ENCODE measurements at regions not wholly inside any gene's neighbourhood (a gene's known extent, or its start where the extent isn't known, plus 50 kb on each side); places are given as distances from the start of the nearest gene placed in this dataset.

DNA sequence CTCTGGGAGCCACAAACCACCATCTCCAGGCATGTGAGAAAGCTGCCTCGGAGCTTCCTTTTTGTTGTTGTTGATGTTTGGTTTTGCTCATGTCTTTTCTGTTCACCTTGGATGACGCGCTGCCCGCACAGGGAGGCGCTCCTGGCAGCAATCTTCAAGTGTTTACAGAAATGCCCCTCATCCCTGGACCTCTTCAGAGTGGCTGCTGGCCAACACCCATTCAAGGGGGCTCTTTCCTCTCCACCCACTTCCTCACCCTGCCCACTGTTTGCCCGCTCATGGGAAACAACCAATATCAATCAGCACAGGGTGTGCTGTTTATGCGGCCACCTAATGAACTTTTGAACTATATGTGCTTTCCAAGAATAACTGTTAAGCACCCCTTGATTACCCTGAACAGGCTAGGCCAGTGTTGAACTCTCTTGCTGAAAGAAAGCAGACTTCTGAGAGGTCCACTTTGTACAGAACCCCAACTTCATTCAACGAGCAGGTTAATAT is 355.1 kb upstream of the CLNK start:
- no peak for TF ChIP-seq POLR2A (IDR thresholded peaks at IDR 0.05)
- TF ChIP-seq, protein P1, sequence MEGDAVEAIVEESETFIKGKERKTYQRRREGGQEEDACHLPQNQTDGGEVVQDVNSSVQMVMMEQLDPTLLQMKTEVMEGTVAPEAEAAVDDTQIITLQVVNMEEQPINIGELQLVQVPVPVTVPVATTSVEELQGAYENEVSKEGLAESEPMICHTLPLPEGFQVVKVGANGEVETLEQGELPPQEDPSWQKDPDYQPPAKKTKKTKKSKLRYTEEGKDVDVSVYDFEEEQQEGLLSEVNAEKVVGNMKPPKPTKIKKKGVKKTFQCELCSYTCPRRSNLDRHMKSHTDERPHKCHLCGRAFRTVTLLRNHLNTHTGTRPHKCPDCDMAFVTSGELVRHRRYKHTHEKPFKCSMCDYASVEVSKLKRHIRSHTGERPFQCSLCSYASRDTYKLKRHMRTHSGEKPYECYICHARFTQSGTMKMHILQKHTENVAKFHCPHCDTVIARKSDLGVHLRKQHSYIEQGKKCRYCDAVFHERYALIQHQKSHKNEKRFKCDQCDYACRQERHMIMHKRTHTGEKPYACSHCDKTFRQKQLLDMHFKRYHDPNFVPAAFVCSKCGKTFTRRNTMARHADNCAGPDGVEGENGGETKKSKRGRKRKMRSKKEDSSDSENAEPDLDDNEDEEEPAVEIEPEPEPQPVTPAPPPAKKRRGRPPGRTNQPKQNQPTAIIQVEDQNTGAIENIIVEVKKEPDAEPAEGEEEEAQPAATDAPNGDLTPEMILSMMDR (IDR thresholded peaks at IDR 0.05) = no peak
- Histone ChIP-seq H3K4me1 (no peaks in the 10 kb centered on the region), H3K4me3 (no peak overlapping the region), H3K27ac (no peak overlapping the region), H3K27me3 (no peaks in the 10 kb centered on the region), H3K36me3 (replicated peaks in 1 of 2; ENCODE audit: insufficient read depth in 1 of 2, low read depth in 2 of 2) (no peaks in the 10 kb centered on the region), H3K9me3 (no peaks in the 10 kb centered on the region)
- intact Hi-C loops (cut with DNase I) = no loop called here
- DNase-seq = no peak
- ATAC-seq = no peak
- 65 to 66% methylated on average over 8 of the region's 8 CpGs for WGBS, 2 donors

DNA sequence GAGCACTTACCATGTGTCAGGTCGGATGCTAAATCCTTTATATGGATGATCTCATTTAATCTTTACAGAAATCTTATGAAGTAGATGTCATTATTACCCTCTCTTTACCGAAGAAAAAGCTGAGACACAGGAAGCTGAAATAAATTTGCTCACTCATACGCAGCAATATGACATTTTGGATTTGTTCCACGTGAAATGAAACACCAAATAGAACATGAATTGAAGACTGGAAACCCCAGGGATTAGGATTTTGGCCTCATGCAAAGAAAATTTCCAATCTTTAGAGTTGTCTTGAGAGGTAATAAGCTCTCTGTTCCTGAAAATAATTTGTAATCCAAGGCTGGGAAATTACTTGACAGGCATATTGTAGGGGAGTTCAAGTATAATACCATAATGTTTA is 354.4 kb upstream of the CLNK start:
- TF ChIP-seq, protein P1 (IDR thresholded peaks at IDR 0.05) = no peak
- no peak for TF ChIP-seq POLR2A (IDR thresholded peaks at IDR 0.05)

DNA sequence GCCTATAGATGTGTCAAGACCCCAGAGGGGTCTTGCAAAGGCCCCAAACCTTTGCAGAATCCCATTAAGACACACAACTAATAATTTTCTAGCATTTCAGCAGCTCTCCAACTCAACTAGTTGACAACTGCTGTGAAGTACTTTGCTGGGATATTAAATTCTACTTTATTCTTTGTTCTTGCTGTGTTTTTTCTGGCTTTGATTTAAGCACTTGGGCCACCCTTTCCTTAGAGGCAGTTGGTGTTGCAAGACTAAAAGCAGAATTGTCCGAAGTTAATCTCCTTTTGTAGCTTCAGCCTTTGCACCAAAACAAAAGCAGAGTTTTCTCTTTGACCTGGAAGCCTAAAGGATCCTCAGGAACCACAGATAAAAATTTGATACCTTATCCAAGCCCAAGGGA is 353.1 kb upstream of the CLNK start:
- DNase-seq (no peak), ATAC-seq (no peak)
- no peak overlapping the region for H3K4me3 ChIP-seq
- whole genome bisulfite sequencing, 2 donors = 46 to 50% methylated on average over 1 of the region's 1 CpG
- intact Hi-C loops (cut with DNase I) = no loop called here
- no peak overlapping the region for H3K27ac ChIP-seq
- no peaks in the 10 kb centered on the region for H3K36me3 ChIP-seq (replicated peaks in 1 of 2; ENCODE audit: insufficient read depth in 1 of 2, low read depth in 2 of 2)
- H3K27me3 ChIP-seq = no peaks in the 10 kb centered on the region
- H3K4me1 ChIP-seq = no peaks in the 10 kb centered on the region
- TF ChIP-seq, protein P1 (IDR thresholded peaks at IDR 0.05) = no peak
- no peak for TF ChIP-seq POLR2A (IDR thresholded peaks at IDR 0.05)
- no peaks in the 10 kb centered on the region for H3K9me3 ChIP-seq

More for the DNA sequence above, 354.4 kb upstream of the CLNK start:
- ATAC-seq = no peak
- 44 to 60% methylated on average over 4 of the region's 4 CpGs for WGBS, 2 donors
- no peak for DNase-seq
- H3K36me3 ChIP-seq (replicated peaks in 1 of 2; ENCODE audit: insufficient read depth in 1 of 2, low read depth in 2 of 2) = no peaks in the 10 kb centered on the region
- no peak overlapping the region for H3K4me3 ChIP-seq
- intact Hi-C loops (cut with DNase I) = no loop called here
- no peaks in the 10 kb centered on the region for H3K4me1 ChIP-seq
- H3K27ac ChIP-seq = no peak overlapping the region
- no peaks in the 10 kb centered on the region for H3K9me3 ChIP-seq
- no peaks in the 10 kb centered on the region for H3K27me3 ChIP-seq

DNA sequence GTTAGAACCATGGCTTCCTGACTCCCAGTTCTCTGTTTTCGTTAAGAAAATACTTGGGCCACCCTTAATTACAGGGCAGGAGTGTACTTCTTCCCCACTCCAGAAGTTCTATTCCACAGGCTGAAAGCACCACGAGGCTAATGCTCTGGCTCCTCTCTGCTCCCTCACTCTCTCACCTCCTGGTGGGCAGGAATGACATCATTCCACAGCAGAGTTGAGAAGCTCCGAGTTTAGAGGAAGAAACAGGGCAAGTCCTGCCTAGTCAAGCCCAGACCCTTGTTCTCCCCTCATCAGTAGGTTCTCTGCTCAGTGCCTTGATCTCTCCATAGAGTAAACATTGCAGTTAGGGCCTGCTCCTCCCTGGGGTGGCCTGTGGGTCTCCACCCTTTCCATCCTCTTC is 343.8 kb upstream of the CLNK start:
- no peaks in the 10 kb centered on the region for H3K9me3 ChIP-seq
- H3K27ac ChIP-seq = no peak overlapping the region
- H3K4me1 ChIP-seq = no peaks in the 10 kb centered on the region
- ATAC-seq = no peak
- H3K4me3 ChIP-seq = no peak overlapping the region
- no peak for TF ChIP-seq POLR2A (IDR thresholded peaks at IDR 0.05)
- TF ChIP-seq, protein P1 (IDR thresholded peaks at IDR 0.05) = no peak
- WGBS, 2 donors = 39 to 46% methylated on average over 3 of the region's 3 CpGs
- no peaks in the 10 kb centered on the region for H3K27me3 ChIP-seq
- intact Hi-C loops (cut with DNase I) = no loop called here
- H3K36me3 ChIP-seq (replicated peaks in 1 of 2; ENCODE audit: insufficient read depth in 1 of 2, low read depth in 2 of 2) = no peaks in the 10 kb centered on the region
- no peak for DNase-seq

DNA sequence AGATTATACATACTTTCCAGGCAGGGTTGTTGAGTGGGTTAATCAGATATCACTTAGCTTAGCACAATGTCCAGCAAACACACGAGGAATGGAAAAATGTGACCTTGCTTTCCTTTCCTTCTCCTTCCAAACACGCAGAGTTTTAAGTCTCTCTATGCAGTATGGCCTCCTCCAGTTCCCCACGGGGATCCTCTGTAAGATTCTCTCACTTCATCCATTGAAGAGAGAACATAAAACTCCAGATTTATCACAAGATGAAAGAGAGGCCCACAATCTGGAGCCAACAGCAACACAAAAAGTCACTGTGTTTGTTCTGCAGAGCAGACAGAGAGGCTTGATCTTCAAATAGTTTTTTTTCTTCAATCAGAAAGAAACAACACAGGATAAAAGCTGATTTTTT is 336.8 kb upstream of the CLNK start:
- intact Hi-C loops (cut with DNase I) = no loop called here
- no peak for DNase-seq
- no peak overlapping the region for H3K27ac ChIP-seq
- no peak for ATAC-seq
- no peaks in the 10 kb centered on the region for H3K9me3 ChIP-seq
- no peaks in the 10 kb centered on the region for H3K27me3 ChIP-seq
- TF ChIP-seq, protein P1 (IDR thresholded peaks at IDR 0.05) = no peak
- TF ChIP-seq POLR2A (IDR thresholded peaks at IDR 0.05) = no peak
- H3K36me3 ChIP-seq (replicated peaks in 1 of 2; ENCODE audit: insufficient read depth in 1 of 2, low read depth in 2 of 2) = no peaks in the 10 kb centered on the region
- H3K4me1 ChIP-seq = no peaks in the 10 kb centered on the region
- WGBS, 2 donors = 21 to 25% methylated on average over 3 of the region's 3 CpGs
- H3K4me3 ChIP-seq = no peak overlapping the region

All from body of pancreas (tissue), 4 donors.